Epithelial cell of proximal tubule (primary cell): ENCODE measurements at regions not wholly inside any gene's neighbourhood (a gene's known extent, or its start where the extent isn't known, plus 50 kb on each side); places are given as distances from the start of the nearest gene placed in this dataset.
"Not testable (repeated sequence)": the region's sequence is repeated elsewhere in the genome, so short reads cannot be mapped to it uniquely, and the experiment has no call there.

ENCODE experiments used
- DNase-seq: peaks from one replicate; pipeline ENCODE4 v3.0.0-alpha.2; 2011; ENCODE audit warnings: low read depth
- H3K4me3 ChIP-seq: 2 replicates; pipeline ENCODE4 v1.5.1; 2011; ENCODE audit warnings: low read depth, mild to moderate bottlenecking, low read length
- CTCF ChIP-seq: conservative IDR thresholded peaks from 2 replicates; pipeline ENCODE4 v1.5.1; 2012; ENCODE audit warnings: low read depth, mild to moderate bottlenecking, low read length

DNA sequence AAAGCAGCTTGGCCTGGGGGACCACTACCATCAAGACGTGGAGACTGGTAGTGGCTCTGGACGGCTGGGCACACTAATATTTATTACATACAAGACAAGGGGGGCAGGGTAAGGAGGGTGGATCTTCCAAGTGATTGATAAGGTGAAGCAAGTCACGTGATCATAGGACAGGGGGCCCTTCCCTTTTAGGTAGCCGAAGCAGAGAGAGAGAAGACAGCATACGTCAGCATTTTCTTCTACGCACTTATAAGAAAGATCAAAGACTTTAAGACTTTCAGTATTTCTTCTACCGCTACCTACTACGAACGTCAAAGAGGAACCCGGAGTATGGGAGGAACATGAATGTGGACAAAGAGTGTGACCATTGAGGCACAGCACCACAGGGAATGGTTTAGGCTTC is 307.9 kb downstream of the RPIA start:
- no peak for DNase-seq
- TF ChIP-seq CTCF = no peak
- no peak overlapping the region for H3K4me3 ChIP-seq

DNA sequence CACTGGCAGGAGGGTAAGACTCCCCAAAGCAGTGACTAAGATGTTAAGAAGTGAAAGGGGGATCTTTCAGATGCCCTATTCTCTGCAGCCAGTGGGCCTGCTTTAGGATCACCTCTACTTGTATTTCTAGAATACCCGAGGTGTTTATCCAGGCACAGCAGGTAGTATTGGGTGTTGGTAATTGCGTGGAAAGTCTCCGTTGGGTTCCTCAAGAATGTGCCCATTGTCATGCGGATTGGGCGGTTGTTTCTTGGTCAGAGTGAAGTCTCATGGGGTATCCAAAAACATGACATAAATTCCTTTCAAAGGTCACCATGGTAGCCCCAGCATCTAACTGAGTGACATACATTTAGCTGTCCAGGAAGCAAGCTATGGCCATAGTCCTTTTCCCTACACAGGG is 308.8 kb downstream of the RPIA start:
- TF ChIP-seq CTCF = no peak
- no peak for DNase-seq
- no peak overlapping the region for H3K4me3 ChIP-seq

GRCh38 chr2:89004238-89004637 is 312.8 kb downstream of the RPIA start:
- not testable (repeated sequence) for DNase-seq, H3K4me3 ChIP-seq
- peak; percentile 25 for TF ChIP-seq CTCF

DNA sequence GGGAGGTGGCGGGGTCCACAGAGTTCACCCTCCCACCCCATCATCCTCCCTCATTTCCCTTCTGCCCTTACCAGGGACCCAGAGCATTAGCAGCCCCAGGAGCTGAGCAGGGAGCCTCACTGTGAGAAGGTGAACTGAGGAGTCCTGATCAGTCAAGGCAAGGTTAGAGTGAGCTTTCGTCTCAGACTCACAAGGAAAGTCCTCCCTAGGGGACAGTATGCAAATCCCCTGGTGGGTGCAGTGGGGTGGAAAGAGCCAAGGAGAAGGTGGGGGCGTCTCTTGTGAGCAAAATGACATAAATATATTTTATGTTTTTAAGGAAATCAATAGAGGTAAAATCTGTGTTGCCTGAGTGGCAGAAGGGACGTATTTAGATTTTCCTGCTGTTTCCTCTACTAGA is 329.1 kb downstream of the RPIA start:
- not testable (repeated sequence) for DNase-seq, H3K4me3 ChIP-seq

DNA sequence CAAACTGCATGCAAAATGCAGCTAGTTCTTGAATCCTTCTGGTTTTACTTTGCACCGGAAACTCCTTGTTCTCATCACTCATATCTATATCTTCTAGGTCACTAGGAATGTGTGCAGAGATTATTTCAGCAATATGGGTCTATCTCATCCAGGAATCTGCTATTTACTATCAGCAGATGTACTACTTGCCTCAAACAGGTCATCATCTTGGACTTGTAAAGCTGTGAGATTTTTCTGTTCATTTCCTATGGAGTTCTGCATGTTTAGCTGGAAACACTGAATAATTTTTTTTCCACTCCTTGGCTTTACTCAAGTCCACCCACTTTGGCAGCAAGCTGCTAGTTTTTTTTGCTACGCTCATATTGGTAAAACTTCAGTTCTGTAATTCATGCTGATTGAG is 334.8 kb downstream of the RPIA start:
- not testable (repeated sequence) for DNase-seq, H3K4me3 ChIP-seq

DNA sequence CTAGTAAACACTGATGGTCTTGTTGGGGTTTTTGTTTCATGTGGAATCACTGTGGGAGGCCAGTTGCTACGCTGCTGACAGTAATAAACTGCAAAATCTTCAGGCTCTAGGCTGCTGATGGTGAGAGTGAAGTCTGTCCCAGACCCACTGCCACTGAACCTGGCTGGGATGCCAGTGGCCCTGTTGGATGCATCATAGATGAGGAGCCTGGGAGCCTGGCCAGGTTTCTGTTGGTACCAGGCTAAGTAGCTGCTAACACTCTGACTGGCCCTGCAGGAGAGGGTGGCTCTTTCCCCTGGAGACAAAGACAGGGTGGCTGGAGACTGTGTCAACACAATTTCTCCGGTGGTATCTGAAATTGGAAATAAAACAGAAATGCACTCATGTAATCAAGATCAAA is 335.6 kb downstream of the RPIA start:
- not testable (repeated sequence) for H3K4me3 ChIP-seq, DNase-seq

DNA sequence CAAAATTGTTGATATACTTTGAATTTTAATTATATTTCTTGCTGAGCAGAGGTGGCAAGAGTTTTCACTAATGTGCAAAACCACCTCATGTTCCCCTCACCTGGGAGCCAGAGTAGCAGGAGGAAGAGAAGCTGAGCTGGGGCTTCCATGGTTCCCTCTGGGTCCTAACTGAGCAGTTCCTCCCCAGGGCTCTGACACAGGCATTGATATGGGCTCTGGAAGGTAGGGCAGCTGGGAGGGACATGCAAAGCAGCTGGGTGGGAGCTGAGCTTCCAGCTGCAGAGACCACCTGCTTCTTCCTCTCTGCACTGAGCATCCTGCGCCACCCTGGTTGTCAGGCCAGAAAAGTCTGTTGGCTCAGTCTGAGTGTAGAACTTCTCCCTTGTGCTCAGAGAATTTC is 336.1 kb downstream of the RPIA start:
- not testable (repeated sequence) for H3K4me3 ChIP-seq, DNase-seq

GRCh38 chr2:89029257-89029656 is 337.8 kb downstream of the RPIA start:
- peak; percentile 7 for DNase-seq
- not testable (repeated sequence) for H3K4me3 ChIP-seq
- peak; percentile 8 for TF ChIP-seq CTCF

DNA sequence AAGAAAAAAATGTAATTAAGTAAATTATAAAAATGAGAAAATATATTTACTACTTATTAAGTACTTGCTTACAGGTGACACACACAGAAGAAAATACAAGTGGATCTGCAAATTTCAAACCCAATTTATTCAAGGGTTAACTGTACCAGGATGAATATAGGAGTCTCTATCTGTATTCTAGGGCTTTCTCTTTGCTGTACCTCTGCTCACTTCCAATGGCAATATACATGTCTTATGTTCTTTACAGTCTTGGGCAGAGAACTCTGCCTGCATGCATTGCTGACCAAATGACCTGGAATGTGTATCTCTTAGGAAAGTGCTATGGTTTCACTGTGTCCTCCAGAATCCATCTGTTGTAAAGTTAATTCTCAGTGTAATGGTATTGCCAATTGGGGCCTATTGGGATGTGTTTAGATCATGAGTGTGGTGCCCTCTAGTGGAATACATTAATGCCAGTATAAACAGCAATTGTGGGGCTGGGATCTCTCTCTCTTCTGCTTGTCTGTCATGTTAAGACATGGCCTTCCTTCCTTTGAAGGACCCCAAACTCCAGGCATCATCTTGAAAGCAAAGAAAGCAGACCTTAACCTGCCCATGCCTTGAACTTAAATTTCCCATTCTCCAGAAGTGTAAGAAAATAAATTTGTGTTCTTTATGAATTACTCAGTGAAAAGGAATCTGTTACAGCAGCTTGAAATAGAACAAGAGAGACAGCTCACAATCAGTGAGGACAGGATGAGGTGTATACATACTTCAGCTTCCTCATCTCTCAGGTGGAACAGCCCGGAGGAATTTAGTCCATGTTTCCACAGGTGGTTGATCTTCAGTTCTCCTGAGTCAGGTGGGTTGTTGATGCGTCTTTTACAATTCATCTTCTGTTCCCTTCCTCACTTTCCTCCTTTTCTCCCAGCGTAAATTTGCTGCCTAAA is 356.9 kb downstream of the RPIA start:
- H3K4me3 ChIP-seq = not testable (repeated sequence)
- TF ChIP-seq CTCF = peak; percentile 60
- DNase-seq = peak; percentile 23

DNA sequence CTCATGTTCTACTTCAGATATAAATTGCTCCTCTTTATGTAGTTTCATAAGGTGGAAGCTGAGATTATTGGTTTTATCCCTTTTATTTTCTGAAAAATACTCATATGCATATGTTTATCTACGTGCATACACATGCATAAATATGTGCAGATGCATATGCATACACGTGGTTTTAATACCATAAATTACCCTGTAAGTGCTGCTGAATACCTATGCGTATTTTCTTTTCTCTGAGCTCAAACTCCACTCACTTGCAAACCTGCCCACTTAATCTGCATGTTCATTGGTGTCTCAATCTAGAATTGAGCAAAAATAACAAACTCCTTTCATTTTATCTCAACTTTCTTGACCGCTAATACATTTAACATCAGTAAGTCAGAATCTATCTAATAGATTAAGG is 367.1 kb downstream of the RPIA start:
- H3K4me3 ChIP-seq, DNase-seq: not testable (repeated sequence)

- not testable (repeated sequence) for DNase-seq, H3K4me3 ChIP-seq
Observed at GRCh38 chr2:89061174-89061573, 369.7 kb downstream of the RPIA start.

DNA sequence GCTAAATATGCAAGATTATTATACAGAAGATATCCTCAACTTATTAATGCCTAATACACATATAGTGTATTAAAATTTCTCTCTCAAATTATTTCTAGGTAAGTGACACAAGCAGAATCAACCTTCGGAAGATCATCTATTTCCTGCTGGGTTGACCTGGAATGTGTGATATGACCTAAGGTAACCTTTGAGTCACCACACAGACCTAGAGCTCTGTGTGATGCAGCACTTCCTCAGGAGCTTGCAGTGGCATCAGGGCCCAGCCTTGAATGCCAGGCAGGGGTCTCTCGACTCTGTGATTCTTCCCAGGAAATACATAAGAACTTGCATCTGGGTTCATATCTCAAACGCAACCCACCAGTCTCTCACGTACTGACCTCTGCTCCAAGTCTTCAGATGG is 385.3 kb downstream of the RPIA start:
- not testable (repeated sequence) for H3K4me3 ChIP-seq
- DNase-seq = peak; percentile 1

DNA sequence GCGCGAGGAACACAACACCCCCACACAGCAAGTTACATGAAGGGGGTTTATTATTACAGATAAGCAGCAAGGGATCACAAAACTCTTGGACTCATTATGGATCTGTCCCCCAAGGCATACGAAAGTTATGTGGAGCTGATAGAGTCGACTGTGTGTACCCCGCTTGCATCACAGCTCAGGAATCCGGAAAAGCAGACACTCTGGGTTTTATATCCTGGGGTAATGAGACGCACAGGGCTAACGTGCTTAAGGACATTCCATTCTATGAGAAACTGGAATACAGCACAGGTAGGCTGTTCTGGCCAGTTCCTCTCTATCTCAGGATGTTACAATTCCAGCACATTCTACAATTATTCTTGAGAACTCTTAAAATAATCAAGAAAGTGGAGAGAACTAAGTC is 401.4 kb downstream of the RPIA start:
- not testable (repeated sequence) for DNase-seq, H3K4me3 ChIP-seq
